ENCODE measurements at regions not wholly inside any gene's neighbourhood (a gene's known extent, or its start where the extent isn't known, plus 50 kb on each side); places are given as distances from the start of the nearest gene placed in this dataset.

GRCh38 chr6:115001731-115002350 is 659.0 kb upstream of the HS3ST5 start:
- H3K4me2 ChIP-seq, result no peak overlapping the region
- no peak for TF ChIP-seq RFX5 (IDR thresholded peaks at IDR 0.05; ENCODE audit: low read length)
- no peak for TF ChIP-seq FOSL2 (IDR thresholded peaks at IDR 0.05; ENCODE audit: borderline replicate concordance, low read depth)
- TF ChIP-seq FOXM1 (IDR thresholded peaks at IDR 0.05; ENCODE audit: low read depth), result no peak
- no peak for TF ChIP-seq TAF1 (IDR thresholded peaks at IDR 0.05; ENCODE audit: borderline replicate concordance, low read depth, low read length)
- TF ChIP-seq POLR2AphosphoS5 (IDR thresholded peaks at IDR 0.05; ENCODE audit: low read depth, low read length), result no peak
- no peak for TF ChIP-seq SMC3 (IDR thresholded peaks at IDR 0.05; ENCODE audit: low read depth, low read length)
- no peak for TF ChIP-seq FOXJ3 (CRISPR knock-in tag; IDR thresholded peaks at IDR 0.05)
- no peak for TF ChIP-seq CHD2 (IDR thresholded peaks at IDR 0.05; ENCODE audit: low read length, partially characterized antibody)
- TF ChIP-seq TCF12 (IDR thresholded peaks at IDR 0.05), result no peak
- TF ChIP-seq NRF1 (IDR thresholded peaks at IDR 0.05; ENCODE audit: low read depth, low read length), result no peak
- TF ChIP-seq EP300 (IDR thresholded peaks at IDR 0.05; ENCODE audit: borderline replicate concordance in 1 of 2, low read depth in 1 of 2, low read length in 1 of 2), result no peak
- no peak for TF ChIP-seq ELF1 (IDR thresholded peaks at IDR 0.05)
- TF ChIP-seq EZH2phosphoT487 (IDR thresholded peaks at IDR 0.05; ENCODE audit: borderline replicate concordance, low read depth), result no peak
- TF ChIP-seq GATA2 (CRISPR knock-in tag; IDR thresholded peaks at IDR 0.05), result no peak
- TF ChIP-seq CTCF (IDR thresholded peaks at IDR 0.05), result no peak
- TF ChIP-seq SIN3A (IDR thresholded peaks at IDR 0.05; ENCODE audit: borderline replicate concordance, low read depth, low read length), result no peak
- no peak for TF ChIP-seq GABPA (IDR thresholded peaks at IDR 0.05; ENCODE audit: low read depth)
- TF ChIP-seq ZBTB33 (IDR thresholded peaks at IDR 0.05; ENCODE audit: borderline replicate concordance, low read depth), result no peak
- H2AFZ ChIP-seq (ENCODE audit: low read depth), result no peak overlapping the region
- H3K27me3 ChIP-seq (ENCODE audit: insufficient read depth), result no peaks in the 10 kb centered on the region
- H3K9me3 ChIP-seq, result no peaks in the 10 kb centered on the region
- H3K4me1 ChIP-seq (ENCODE audit: control insufficient read depth in 1 of 2, insufficient read depth in 2 of 2, low read depth in 1 of 2, low read length in 1 of 2), result peaks cover 0 to 2% of the 10 kb centered on the region in 2 experiments; a peak in 2 of 4 replicates
- no peaks in the 10 kb centered on the region for H3K36me3 ChIP-seq (replicated peaks in 1 of 2; ENCODE audit: control insufficient read depth in 1 of 2, insufficient read depth in 2 of 2, low read length in 1 of 2)
- WGBS (ENCODE audit: low lambda C conversion rate), result 57% methylated on average over 8 of the region's 8 CpGs
- POLR2A ChIA-PET, result no interaction called here
- DNase-seq, result no peak
- CTCF ChIA-PET, result no interaction called here
- no peak overlapping the region for H3K27ac ChIP-seq (ENCODE audit: low read depth in 2 of 2, low read length in 1 of 2)
- no peaks in the 10 kb centered on the region for H3K79me2 ChIP-seq (ENCODE audit: insufficient read depth)
- no peaks in the 10 kb centered on the region for H3K9me2 ChIP-seq
- H3F3A ChIP-seq (replicated peaks; ENCODE audit: insufficient read depth), result no peaks in the 10 kb centered on the region
- H3K9ac ChIP-seq, result no peak overlapping the region
- H4K20me1 ChIP-seq (ENCODE audit: insufficient read depth), result no peaks in the 10 kb centered on the region
- H3K4me3 ChIP-seq (ENCODE audit: low read depth in 2 of 2, low read length in 1 of 2), result no peak overlapping the region

All from SK-N-SH (cell line).